Thymus (tissue), 11 donors: ENCODE measurements at regions not wholly inside any gene's neighbourhood (a gene's known extent, or its start where the extent isn't known, plus 50 kb on each side); places are given as distances from the start of the nearest gene placed in this dataset.

ENCODE experiments used
- DNase-seq, 9 donors: peaks; one replicate each; pipeline ENCODE4 v3.0.0-alpha.2; 2013; ENCODE audit warnings: low spot score in 9 of 9, low read depth in 6 of 9, missing footprints in 1 of 9
- H3K27ac ChIP-seq, 2 donors: one replicate each; pipeline ENCODE4 v1.5.1; 2013; ENCODE audit warnings: control low read depth in 1 of 2, low read depth in 1 of 2, low read length in 1 of 2, mild to moderate bottlenecking in 1 of 2, moderate library complexity in 1 of 2
- H3K27me3 ChIP-seq, 2 donors: one replicate each; pipeline ENCODE4 v1.5.1; 2013; ENCODE audit warnings: low read length in 1 of 2; ENCODE audit not compliant: control insufficient read depth in 2 of 2, insufficient read depth in 1 of 2
- H3K36me3 ChIP-seq, 2 donors: one replicate each; pipeline ENCODE4 v1.5.1; 2013; ENCODE audit warnings: low read length in 1 of 2, mild to moderate bottlenecking in 1 of 2, moderate library complexity in 1 of 2; ENCODE audit not compliant: control insufficient read depth in 2 of 2, insufficient read depth in 2 of 2
- H3K4me1 ChIP-seq, 2 donors: one replicate each; pipeline ENCODE4 v1.5.1; 2013; ENCODE audit warnings: low read length in 2 of 2; ENCODE audit not compliant: control insufficient read depth in 2 of 2, insufficient read depth in 2 of 2
- H3K4me3 ChIP-seq, 2 donors: one replicate each; pipeline ENCODE4 v1.5.1; 2013; ENCODE audit warnings: low read length in 2 of 2, control low read depth in 1 of 2, mild to moderate bottlenecking in 1 of 2
- H3K9me3 ChIP-seq, 2 donors: one replicate each; pipeline ENCODE4 v1.5.1; 2013; ENCODE audit warnings: low read length in 1 of 2, mild to moderate bottlenecking in 1 of 2; ENCODE audit not compliant: control insufficient read depth in 2 of 2, insufficient read depth in 1 of 2
- WGBS: extraction: QIAGEN DNeasy Blood & Tissue Kit; methylation state at CpG from one replicate; pipeline ENCODE4 v1.1.7; 2013; 5-methylcytosine and 5-hydroxymethylcytosine counted together
- donor health status: healthy.

- DNase-seq = no peak
- no peaks in the 10 kb centered on the region for H3K4me1 ChIP-seq
- no peak overlapping the region for H3K4me3 ChIP-seq
- H3K36me3 ChIP-seq = no peaks in the 10 kb centered on the region
- no peak overlapping the region for H3K27ac ChIP-seq
- H3K27me3 ChIP-seq = no peaks in the 10 kb centered on the region
- H3K9me3 ChIP-seq = no peaks in the 10 kb centered on the region
- WGBS = 95% methylated on average over 5 of the region's 5 CpGs
These were observed 443.6 kb downstream of the ARAP2 start for GRCh38 chr4:35800669-35801068.

- 91% methylated on average over 2 of the region's 2 CpGs for WGBS
- H3K36me3 ChIP-seq = no peaks in the 10 kb centered on the region
These were observed 441.7 kb downstream of the ARAP2 start for GRCh38 chr4:35802644-35803043.

GRCh38 chr4:35818520-35818919 lies 425.8 kb downstream of the ARAP2 start:
- Histone ChIP-seq H3K36me3 (no peaks in the 10 kb centered on the region), H3K9me3 (no peaks in the 10 kb centered on the region), H3K27ac (no peak overlapping the region), H3K4me1 (no peaks in the 10 kb centered on the region), H3K4me3 (no peak overlapping the region), H3K27me3 (no peaks in the 10 kb centered on the region)
- DNase-seq = no peak
- 88% methylated on average over 4 of the region's 4 CpGs for WGBS

More at GRCh38 chr4:35802644-35803043, 441.7 kb downstream of the ARAP2 start:
- Histone ChIP-seq H3K9me3 (no peaks in the 10 kb centered on the region), H3K27me3 (no peaks in the 10 kb centered on the region), H3K27ac (no peak overlapping the region), H3K4me3 (no peak overlapping the region), H3K4me1 (no peaks in the 10 kb centered on the region)
- no peak for DNase-seq

- Histone ChIP-seq H3K27me3 (no peaks in the 10 kb centered on the region), H3K27ac (no peak overlapping the region), H3K36me3 (no peaks in the 10 kb centered on the region), H3K9me3 (no peaks in the 10 kb centered on the region), H3K4me1 (no peaks in the 10 kb centered on the region), H3K4me3 (no peak overlapping the region)
- no peak for DNase-seq
- WGBS = 97% methylated on average over 1 of the region's 1 CpG
These were observed 424.3 kb downstream of the ARAP2 start for GRCh38 chr4:35820003-35820402.

- Histone ChIP-seq H3K4me1 (no peaks in the 10 kb centered on the region), H3K9me3 (no peaks in the 10 kb centered on the region), H3K27ac (no peak overlapping the region), H3K36me3 (no peaks in the 10 kb centered on the region), H3K27me3 (no peaks in the 10 kb centered on the region), H3K4me3 (no peak overlapping the region)
- no peak for DNase-seq
- 98% methylated on average over 8 of the region's 8 CpGs for WGBS
These were observed 420.1 kb downstream of the ARAP2 start for GRCh38 chr4:35824231-35824630.

- no peak overlapping the region for H3K27ac ChIP-seq
- no peaks in the 10 kb centered on the region for H3K4me1 ChIP-seq
- no peaks in the 10 kb centered on the region for H3K36me3 ChIP-seq
- H3K9me3 ChIP-seq = no peaks in the 10 kb centered on the region
- H3K4me3 ChIP-seq = no peak overlapping the region
- no peaks in the 10 kb centered on the region for H3K27me3 ChIP-seq
- no peak for DNase-seq
These were observed 408.4 kb downstream of the ARAP2 start for GRCh38 chr4:35835893-35836292.

GRCh38 chr4:35836596-35836995 lies 407.7 kb downstream of the ARAP2 start:
- H3K9me3 ChIP-seq = no peaks in the 10 kb centered on the region
- no peaks in the 10 kb centered on the region for H3K4me1 ChIP-seq
- no peak overlapping the region for H3K4me3 ChIP-seq
- H3K27ac ChIP-seq = no peak overlapping the region
- no peaks in the 10 kb centered on the region for H3K36me3 ChIP-seq
- H3K27me3 ChIP-seq = no peaks in the 10 kb centered on the region
- no peak for DNase-seq

GRCh38 chr4:35867057-35867456 lies 377.3 kb downstream of the ARAP2 start:
- Histone ChIP-seq H3K27me3 (no peaks in the 10 kb centered on the region), H3K36me3 (no peaks in the 10 kb centered on the region), H3K4me3 (no peak overlapping the region), H3K9me3 (peaks cover 0 to 7% of the 10 kb centered on the region in 2 donors), H3K27ac (no peak overlapping the region), H3K4me1 (no peaks in the 10 kb centered on the region)
- no peak for DNase-seq

- no peak for DNase-seq
- no peak overlapping the region for H3K4me3 ChIP-seq
- no peaks in the 10 kb centered on the region for H3K27me3 ChIP-seq
- WGBS = 98% methylated on average over 1 of the region's 1 CpG
- H3K27ac ChIP-seq = no peak overlapping the region
- no peaks in the 10 kb centered on the region for H3K4me1 ChIP-seq
- no peaks in the 10 kb centered on the region for H3K9me3 ChIP-seq
- no peaks in the 10 kb centered on the region for H3K36me3 ChIP-seq
These were observed 372.0 kb downstream of the ARAP2 start for GRCh38 chr4:35872273-35872672.

- Histone ChIP-seq H3K4me1 (no peaks in the 10 kb centered on the region), H3K27ac (no peak overlapping the region), H3K36me3 (no peaks in the 10 kb centered on the region), H3K4me3 (no peak overlapping the region), H3K27me3 (no peaks in the 10 kb centered on the region), H3K9me3 (no peaks in the 10 kb centered on the region)
- WGBS = 92% methylated on average over 6 of the region's 6 CpGs
- no peak for DNase-seq
These were observed 364.8 kb downstream of the ARAP2 start for GRCh38 chr4:35879479-35879878.
